ENCODE measurements at regions not wholly inside any gene's neighbourhood (a gene's known extent, or its start where the extent isn't known, plus 50 kb on each side); places are given as distances from the start of the nearest gene placed in this dataset.

DNA sequence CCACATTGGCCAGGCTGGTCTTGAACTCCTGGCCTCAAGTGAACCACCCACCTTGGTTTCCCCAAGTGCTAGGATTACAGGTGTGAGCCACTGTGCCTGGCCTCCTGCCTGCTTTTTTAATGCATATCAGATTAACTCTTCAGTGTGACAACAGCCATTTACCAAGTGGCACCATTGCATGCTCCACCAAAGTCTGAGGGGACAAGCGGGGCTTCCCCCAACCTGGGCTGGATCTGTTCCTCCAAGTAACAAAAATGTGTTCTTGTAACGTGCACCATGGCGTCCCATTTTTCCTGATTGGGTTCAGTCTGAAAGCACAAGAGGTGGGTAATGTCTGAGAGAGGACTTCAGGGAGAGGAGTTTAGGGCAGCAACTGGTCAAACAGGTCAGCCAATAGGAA is 77.8 kb downstream of the TEX29 start:
- H3K9me3 ChIP-seq (replicated peaks in 1 of 2; ENCODE audit: control insufficient read depth in 1 of 2, insufficient read depth in 1 of 2, low read length in 2 of 2), result no peaks in the 10 kb centered on the region
- H3K4me2 ChIP-seq (replicated peaks; ENCODE audit: extremely low read depth, low read length, poor library complexity, severe bottlenecking), result no peak overlapping the region
- no peaks in the 10 kb centered on the region for H3K36me3 ChIP-seq (replicated peaks in 1 of 2; ENCODE audit: control insufficient read depth in 1 of 2, insufficient read depth in 2 of 2, low read length in 2 of 2)
- Mint-ChIP-seq H3K9me3 (peaks cover 0 to 6% (median 0%) of the 10 kb centered on the region in 7 donors), H3K4me1 (no peaks in the 10 kb centered on the region), H3K4me3 (no peak overlapping the region), H3K36me3 (no peaks in the 10 kb centered on the region), H3K27me3 (ENCODE audit: low read depth in 3 of 3) (peaks cover 0 to 7% (median 4%) of the 10 kb centered on the region in 3 donors), H3K27ac (no peak overlapping the region)
- H3K27ac ChIP-seq (ENCODE audit: low read depth in 1 of 2, low read length in 2 of 2), result no peak overlapping the region
- H3K27me3 ChIP-seq (ENCODE audit: control insufficient read depth in 2 of 2, insufficient read depth in 2 of 2, low read length in 2 of 2), result no peaks in the 10 kb centered on the region
- no peak for DNase-seq
- H2AFZ ChIP-seq (ENCODE audit: insufficient read depth, low read depth, low read length, poor library complexity, severe bottlenecking), result no peak overlapping the region
- H3K9ac ChIP-seq (ENCODE audit: insufficient read depth, low read length, poor library complexity, severe bottlenecking), result no peak overlapping the region
- no peaks in the 10 kb centered on the region for H3K79me2 ChIP-seq (ENCODE audit: insufficient read depth, low read length)
- TF ChIP-seq, protein P1, sequence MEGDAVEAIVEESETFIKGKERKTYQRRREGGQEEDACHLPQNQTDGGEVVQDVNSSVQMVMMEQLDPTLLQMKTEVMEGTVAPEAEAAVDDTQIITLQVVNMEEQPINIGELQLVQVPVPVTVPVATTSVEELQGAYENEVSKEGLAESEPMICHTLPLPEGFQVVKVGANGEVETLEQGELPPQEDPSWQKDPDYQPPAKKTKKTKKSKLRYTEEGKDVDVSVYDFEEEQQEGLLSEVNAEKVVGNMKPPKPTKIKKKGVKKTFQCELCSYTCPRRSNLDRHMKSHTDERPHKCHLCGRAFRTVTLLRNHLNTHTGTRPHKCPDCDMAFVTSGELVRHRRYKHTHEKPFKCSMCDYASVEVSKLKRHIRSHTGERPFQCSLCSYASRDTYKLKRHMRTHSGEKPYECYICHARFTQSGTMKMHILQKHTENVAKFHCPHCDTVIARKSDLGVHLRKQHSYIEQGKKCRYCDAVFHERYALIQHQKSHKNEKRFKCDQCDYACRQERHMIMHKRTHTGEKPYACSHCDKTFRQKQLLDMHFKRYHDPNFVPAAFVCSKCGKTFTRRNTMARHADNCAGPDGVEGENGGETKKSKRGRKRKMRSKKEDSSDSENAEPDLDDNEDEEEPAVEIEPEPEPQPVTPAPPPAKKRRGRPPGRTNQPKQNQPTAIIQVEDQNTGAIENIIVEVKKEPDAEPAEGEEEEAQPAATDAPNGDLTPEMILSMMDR (IDR thresholded peaks at IDR 0.05), result no peak
- no peaks in the 10 kb centered on the region for H3K4me1 ChIP-seq (ENCODE audit: control insufficient read depth in 1 of 2, insufficient read depth in 2 of 2, low read length in 2 of 2)
- intact Hi-C loops (cut with micrococcal nuclease), result no loop called here
- no peak overlapping the region for H3K4me3 ChIP-seq (replicated peaks in 1 of 3; ENCODE audit: low read depth in 2 of 3, low read length in 3 of 3)
- H4K20me1 ChIP-seq (ENCODE audit: insufficient read depth, low read length), result no peaks in the 10 kb centered on the region
- 100% methylated on average over 1 of the region's 3 CpGs for WGBS (ENCODE audit: insufficient coverage)

DNA sequence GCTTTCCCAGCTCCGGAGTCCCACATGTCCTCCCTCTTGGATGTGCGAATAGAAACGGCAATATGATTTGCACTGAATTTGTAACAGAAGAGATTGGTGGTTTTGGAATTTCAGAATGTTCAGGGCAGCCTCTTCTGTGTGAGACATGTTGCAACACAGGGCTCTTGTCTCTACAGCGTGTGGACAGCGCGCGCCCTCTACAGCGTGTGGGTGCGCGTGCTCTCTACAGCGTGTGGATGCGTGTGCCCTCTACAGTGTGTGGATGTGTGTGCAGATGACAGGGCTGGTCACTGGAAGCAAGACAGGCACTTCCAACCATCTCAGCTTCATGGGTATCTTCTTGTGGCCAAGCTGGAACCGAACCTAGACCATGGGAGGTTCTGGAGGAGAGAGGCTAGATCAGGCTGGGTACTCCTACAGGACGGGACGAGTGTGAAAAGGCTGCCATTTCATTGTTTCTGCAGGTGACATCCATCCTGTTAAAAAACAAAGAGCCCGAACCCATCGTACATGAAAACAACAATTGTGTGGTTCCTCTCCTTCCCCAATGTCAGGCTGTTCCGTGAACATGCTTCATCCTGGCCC is 78.4 kb downstream of the TEX29 start:
- no peak overlapping the region for H3K27ac ChIP-seq (ENCODE audit: low read depth in 1 of 2, low read length in 2 of 2)
- no peaks in the 10 kb centered on the region for H3K4me1 ChIP-seq (ENCODE audit: control insufficient read depth in 1 of 2, insufficient read depth in 2 of 2, low read length in 2 of 2)
- H3K4me2 ChIP-seq (replicated peaks; ENCODE audit: extremely low read depth, low read length, poor library complexity, severe bottlenecking), result no peak overlapping the region
- peaks cover 0 to 7% (median 4%) of the 10 kb centered on the region in 3 donors for H3K27me3 Mint-ChIP-seq (ENCODE audit: low read depth in 3 of 3)
- no peaks in the 10 kb centered on the region for H3K36me3 ChIP-seq (replicated peaks in 1 of 2; ENCODE audit: control insufficient read depth in 1 of 2, insufficient read depth in 2 of 2, low read length in 2 of 2)
- H3K4me3 Mint-ChIP-seq, result no peak overlapping the region
- TF ChIP-seq, protein P1 (IDR thresholded peaks at IDR 0.05), result no peak
- intact Hi-C loops (cut with micrococcal nuclease), result no loop called here
- H3K79me2 ChIP-seq (ENCODE audit: insufficient read depth, low read length), result no peaks in the 10 kb centered on the region
- peaks cover 0 to 6% (median 0%) of the 10 kb centered on the region in 7 donors for H3K9me3 Mint-ChIP-seq
- 94% methylated on average over 12 of the region's 18 CpGs for WGBS (ENCODE audit: insufficient coverage)
- no peak for DNase-seq
- H3K4me1 Mint-ChIP-seq, result no peaks in the 10 kb centered on the region
- no peaks in the 10 kb centered on the region for H3K36me3 Mint-ChIP-seq
- H3K4me3 ChIP-seq (replicated peaks in 1 of 3; ENCODE audit: low read depth in 2 of 3, low read length in 3 of 3), result no peak overlapping the region
- no peaks in the 10 kb centered on the region for H4K20me1 ChIP-seq (ENCODE audit: insufficient read depth, low read length)
- no peak overlapping the region for H3K9ac ChIP-seq (ENCODE audit: insufficient read depth, low read length, poor library complexity, severe bottlenecking)
- H3K27ac Mint-ChIP-seq, result no peak overlapping the region
- no peaks in the 10 kb centered on the region for H3K9me3 ChIP-seq (replicated peaks in 1 of 2; ENCODE audit: control insufficient read depth in 1 of 2, insufficient read depth in 1 of 2, low read length in 2 of 2)
- no peak overlapping the region for H2AFZ ChIP-seq (ENCODE audit: insufficient read depth, low read depth, low read length, poor library complexity, severe bottlenecking)
- no peaks in the 10 kb centered on the region for H3K27me3 ChIP-seq (ENCODE audit: control insufficient read depth in 2 of 2, insufficient read depth in 2 of 2, low read length in 2 of 2)

All from CD14-positive monocyte (primary cell).